ENCODE measurements at regions not wholly inside any gene's neighbourhood (a gene's known extent, or its start where the extent isn't known, plus 50 kb on each side); places are given as distances from the start of the nearest gene placed in this dataset.
A peak's percentile ranks its signal among the peaks of the same experiment; 100 is the strongest.

- no peak overlapping the region for H3K4me3 ChIP-seq
- DNase-seq (ENCODE audit: low read depth in 1 of 2, low spot score in 1 of 2): peak in 1 of 2 donors; percentile 10
- no peaks in the 10 kb centered on the region for H3K36me3 ChIP-seq
- no peak overlapping the region for H3K27ac ChIP-seq
- H3K27me3 ChIP-seq: no peaks in the 10 kb centered on the region
- no peak for TF ChIP-seq CTCF (IDR thresholded peaks at IDR 0.05; ENCODE audit: low read depth, low read length)
- H3K4me1 ChIP-seq (ENCODE audit: low read depth): no peaks in the 10 kb centered on the region
- H3K9me3 ChIP-seq (ENCODE audit: low read depth): no peaks in the 10 kb centered on the region
Observed at GRCh38 chr14:46596236-46596635, 55.3 kb downstream of the RPL10L start.

- TF ChIP-seq CTCF (IDR thresholded peaks at IDR 0.05; ENCODE audit: low read depth, low read length): no peak
- DNase-seq (ENCODE audit: low read depth in 1 of 2, low spot score in 1 of 2): no peak
- Histone ChIP-seq H3K9me3 (ENCODE audit: low read depth) (no peaks in the 10 kb centered on the region), H3K36me3 (no peaks in the 10 kb centered on the region), H3K4me1 (ENCODE audit: low read depth) (no peaks in the 10 kb centered on the region), H3K27me3 (no peaks in the 10 kb centered on the region), H3K27ac (no peak overlapping the region), H3K4me3 (no peak overlapping the region)
Observed at GRCh38 chr14:46582826-46583225, 68.8 kb downstream of the RPL10L start.

- peak; percentile 61 to 62 for DNase-seq (ENCODE audit: low read depth in 1 of 2, low spot score in 1 of 2)
- Histone ChIP-seq H3K27me3 (no peaks in the 10 kb centered on the region), H3K27ac (no peak overlapping the region), H3K4me1 (ENCODE audit: low read depth) (no peaks in the 10 kb centered on the region), H3K4me3 (no peak overlapping the region), H3K36me3 (no peaks in the 10 kb centered on the region), H3K9me3 (ENCODE audit: low read depth) (no peaks in the 10 kb centered on the region)
- peak; percentile 46 for TF ChIP-seq CTCF (IDR thresholded peaks at IDR 0.05; ENCODE audit: low read depth, low read length)
Observed at GRCh38 chr14:46581036-46581671, 70.4 kb downstream of the RPL10L start.

GRCh38 chr14:46574978-46575375 is 76.6 kb downstream of the RPL10L start:
- TF ChIP-seq CTCF (IDR thresholded peaks at IDR 0.05; ENCODE audit: low read depth, low read length): no peak
- peak in 1 of 2 donors; percentile 6 for DNase-seq (ENCODE audit: low read depth in 1 of 2, low spot score in 1 of 2)
- Histone ChIP-seq H3K36me3 (no peaks in the 10 kb centered on the region), H3K9me3 (ENCODE audit: low read depth) (no peaks in the 10 kb centered on the region), H3K27ac (no peak overlapping the region), H3K4me1 (ENCODE audit: low read depth) (no peaks in the 10 kb centered on the region), H3K4me3 (no peak overlapping the region), H3K27me3 (no peaks in the 10 kb centered on the region)

- Histone ChIP-seq H3K36me3 (no peaks in the 10 kb centered on the region), H3K4me1 (ENCODE audit: low read depth) (no peaks in the 10 kb centered on the region), H3K27ac (no peak overlapping the region), H3K9me3 (ENCODE audit: low read depth) (no peaks in the 10 kb centered on the region), H3K4me3 (no peak overlapping the region), H3K27me3 (no peaks in the 10 kb centered on the region)
- peak in 1 of 2 donors; percentile 36 for DNase-seq (ENCODE audit: low read depth in 1 of 2, low spot score in 1 of 2)
- TF ChIP-seq CTCF (IDR thresholded peaks at IDR 0.05; ENCODE audit: low read depth, low read length): no peak
Observed at GRCh38 chr14:46574221-46574977, 77.2 kb downstream of the RPL10L start.

Data from cardiac muscle cell (in vitro differentiated cells and primary cell).